ENCODE measurements at regions not wholly inside any gene's neighbourhood (a gene's known extent, or its start where the extent isn't known, plus 50 kb on each side); places are given as distances from the start of the nearest gene placed in this dataset.
"Not testable (repeated sequence)": the region's sequence is repeated elsewhere in the genome, so short reads cannot be mapped to it uniquely, and the experiment has no call there.

DNA sequence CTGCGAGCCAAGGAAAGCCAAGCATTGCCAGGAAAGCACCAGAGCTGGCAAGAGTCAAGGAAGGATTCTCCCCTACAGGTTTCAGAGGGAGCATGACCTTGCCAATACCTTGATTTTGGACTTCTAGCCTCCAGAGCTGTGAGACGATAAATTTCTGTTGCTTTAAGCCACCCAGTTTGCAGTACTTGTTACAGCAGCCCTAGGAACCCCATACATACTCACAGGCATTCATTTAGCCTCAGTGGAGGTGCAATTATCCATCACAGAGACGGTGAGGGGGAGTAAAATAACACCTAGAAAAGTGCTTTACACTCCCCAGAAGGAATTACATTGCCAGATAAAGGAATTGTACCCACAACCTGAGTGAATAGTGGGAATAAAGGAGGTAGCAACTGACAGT is 167.4 kb upstream of the NFIA start:
- H3K36me3 ChIP-seq (ENCODE audit: control insufficient read depth in 2 of 2, insufficient read depth in 1 of 2, low read length in 2 of 2): no peaks in the 10 kb centered on the region
- no peak for TF ChIP-seq SETDB1 (IDR thresholded peaks at IDR 0.05; ENCODE audit: insufficient read length, low read length)
- TF ChIP-seq ZFP69B (tag by site-specific recombination; IDR thresholded peaks at IDR 0.05): no peak
- TF ChIP-seq ZNF701 (tag by site-specific recombination; IDR thresholded peaks at IDR 0.05): no peak
- TF ChIP-seq ELK4 (IDR thresholded peaks at IDR 0.05; ENCODE audit: borderline replicate concordance, low read depth, low read length): no peak
- TF ChIP-seq ZNF174 (tag by site-specific recombination; IDR thresholded peaks at IDR 0.05): no peak
- TF ChIP-seq ZNF76 (tag by site-specific recombination; IDR thresholded peaks at IDR 0.05; ENCODE audit: borderline replicate concordance, low read depth): no peak
- TF ChIP-seq, protein P1, sequence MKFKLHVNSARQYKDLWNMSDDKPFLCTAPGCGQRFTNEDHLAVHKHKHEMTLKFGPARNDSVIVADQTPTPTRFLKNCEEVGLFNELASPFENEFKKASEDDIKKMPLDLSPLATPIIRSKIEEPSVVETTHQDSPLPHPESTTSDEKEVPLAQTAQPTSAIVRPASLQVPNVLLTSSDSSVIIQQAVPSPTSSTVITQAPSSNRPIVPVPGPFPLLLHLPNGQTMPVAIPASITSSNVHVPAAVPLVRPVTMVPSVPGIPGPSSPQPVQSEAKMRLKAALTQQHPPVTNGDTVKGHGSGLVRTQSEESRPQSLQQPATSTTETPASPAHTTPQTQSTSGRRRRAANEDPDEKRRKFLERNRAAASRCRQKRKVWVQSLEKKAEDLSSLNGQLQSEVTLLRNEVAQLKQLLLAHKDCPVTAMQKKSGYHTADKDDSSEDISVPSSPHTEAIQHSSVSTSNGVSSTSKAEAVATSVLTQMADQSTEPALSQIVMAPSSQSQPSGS (tag by site-specific recombination; IDR thresholded peaks at IDR 0.05; ENCODE audit: low read depth): no peak
- no peak for TF ChIP-seq ZNF560 (tag by site-specific recombination; IDR thresholded peaks at IDR 0.05; ENCODE audit: borderline replicate concordance)
- H3K9me3 ChIP-seq (ENCODE audit: control insufficient read depth, insufficient read depth, low read depth, low read length): no peaks in the 10 kb centered on the region
- ChIA-PET CTCF (no interaction called here), POLR2A (no interaction called here)
- no peak overlapping the region for H3K27ac ChIP-seq (ENCODE audit: extremely low read depth, low read depth, low read length)
- H3K4me3 ChIP-seq (ENCODE audit: low read depth, low read length): no peak overlapping the region
- no peaks in the 10 kb centered on the region for H3K4me1 ChIP-seq (ENCODE audit: control insufficient read depth, insufficient read depth, low read length)

GRCh38 chr1:60913708-60914107 is 168.7 kb upstream of the NFIA start:
- H3K4me1 ChIP-seq (ENCODE audit: control insufficient read depth, insufficient read depth, low read length); POLR2A ChIA-PET; H3K9me3 ChIP-seq (ENCODE audit: control insufficient read depth, insufficient read depth, low read depth, low read length); H3K36me3 ChIP-seq (ENCODE audit: control insufficient read depth in 2 of 2, insufficient read depth in 1 of 2, low read length in 2 of 2); H3K27ac ChIP-seq (ENCODE audit: extremely low read depth, low read depth, low read length); CTCF ChIA-PET; H3K4me3 ChIP-seq (ENCODE audit: low read depth, low read length): not testable (repeated sequence)

DNA sequence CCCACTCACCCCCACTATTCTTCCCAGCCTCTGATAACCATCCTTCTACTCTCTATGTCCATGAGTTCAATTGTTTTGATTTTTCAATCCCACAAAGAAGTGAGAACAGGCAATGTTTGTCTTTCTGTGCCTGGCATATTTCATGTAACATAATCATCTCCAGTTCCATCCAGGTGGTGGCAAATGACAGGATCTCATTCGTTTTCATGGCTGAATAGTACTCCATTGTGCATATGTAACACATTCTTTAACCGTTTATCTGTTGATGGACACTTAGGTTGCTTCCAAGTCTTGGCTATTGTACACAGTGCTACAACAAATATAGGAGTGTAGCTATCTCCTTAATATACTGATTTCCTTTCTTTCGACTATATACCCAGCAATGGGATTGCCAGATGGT is 169.3 kb upstream of the NFIA start:
- Histone ChIP-seq H3K9me3 (ENCODE audit: control insufficient read depth, insufficient read depth, low read depth, low read length) (no peaks in the 10 kb centered on the region), H3K4me3 (ENCODE audit: low read depth, low read length) (no peak overlapping the region), H3K27ac (ENCODE audit: extremely low read depth, low read depth, low read length) (no peak overlapping the region), H3K36me3 (ENCODE audit: control insufficient read depth in 2 of 2, insufficient read depth in 1 of 2, low read length in 2 of 2) (no peaks in the 10 kb centered on the region), H3K4me1 (ENCODE audit: control insufficient read depth, insufficient read depth, low read length) (no peaks in the 10 kb centered on the region)
- TF ChIP-seq ZNF677 (tag by site-specific recombination; IDR thresholded peaks at IDR 0.05) (no peak), ZNF146 (tag by site-specific recombination; IDR thresholded peaks at IDR 0.05) (peak; percentile 76)
- ChIA-PET POLR2A (no interaction called here), CTCF (interaction anchor here (0.6 kb wide), 1 partner anchor 52 kb away, joined by 3 read pairs; no protein-coding TSS in a partner anchor)

GRCh38 chr1:60911966-60912697 is 170.2 kb upstream of the NFIA start:
- H3K36me3 ChIP-seq (ENCODE audit: control insufficient read depth in 2 of 2, insufficient read depth in 1 of 2, low read length in 2 of 2): no peaks in the 10 kb centered on the region
- ChIA-PET POLR2A (no interaction called here), CTCF (interaction anchor here (0.5 to 0.6 kb wide), 2 partner anchors 51 to 1219 kb away, joined by 3 read pairs; no protein-coding TSS in a partner anchor)
- no peaks in the 10 kb centered on the region for H3K4me1 ChIP-seq (ENCODE audit: control insufficient read depth, insufficient read depth, low read length)
- TF ChIP-seq ZNF701 (tag by site-specific recombination; IDR thresholded peaks at IDR 0.05) (no peak), ZBTB20 (tag by site-specific recombination; IDR thresholded peaks at IDR 0.05) (peak; percentile 64)
- H3K9me3 ChIP-seq (ENCODE audit: control insufficient read depth, insufficient read depth, low read depth, low read length): no peaks in the 10 kb centered on the region
- H3K27ac ChIP-seq (ENCODE audit: extremely low read depth, low read depth, low read length): no peak overlapping the region
- no peak overlapping the region for H3K4me3 ChIP-seq (ENCODE audit: low read depth, low read length)

DNA sequence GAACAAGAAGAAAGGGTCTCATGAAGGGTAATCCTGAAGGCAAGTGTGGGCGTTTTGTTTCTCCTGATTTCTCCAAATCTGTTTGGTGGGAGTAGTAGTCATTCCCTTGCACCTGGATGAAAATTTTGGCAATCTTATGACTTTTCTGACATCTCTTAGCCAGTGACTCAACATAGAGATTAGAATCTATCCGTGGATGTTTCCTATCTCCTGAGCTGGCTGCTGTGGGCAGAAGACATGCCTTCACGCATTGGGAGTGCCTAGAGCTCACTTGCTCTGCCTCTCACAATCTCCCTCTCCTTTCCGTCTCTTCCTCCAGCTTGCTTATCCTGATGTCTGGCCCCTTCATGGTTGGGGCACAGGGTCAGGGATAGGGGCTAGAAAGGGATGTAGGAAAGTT is 174.2 kb upstream of the NFIA start:
- ChIA-PET CTCF (interaction anchor here (0.8 kb wide), 1 partner anchor 84 kb away, joined by 3 read pairs; no protein-coding TSS in a partner anchor), POLR2A (no interaction called here)
- Histone ChIP-seq H3K4me1 (ENCODE audit: control insufficient read depth, insufficient read depth, low read length) (no peaks in the 10 kb centered on the region), H3K36me3 (ENCODE audit: control insufficient read depth in 2 of 2, insufficient read depth in 1 of 2, low read length in 2 of 2) (no peaks in the 10 kb centered on the region), H3K27ac (ENCODE audit: extremely low read depth, low read depth, low read length) (no peak overlapping the region), H3K4me3 (ENCODE audit: low read depth, low read length) (no peak overlapping the region), H3K9me3 (ENCODE audit: control insufficient read depth, insufficient read depth, low read depth, low read length) (no peaks in the 10 kb centered on the region)
- TF ChIP-seq MYNN (tag by site-specific recombination; IDR thresholded peaks at IDR 0.05; ENCODE audit: borderline replicate concordance) (no peak), GLI2 (tag by site-specific recombination; IDR thresholded peaks at IDR 0.05; ENCODE audit: borderline replicate concordance, low read depth) (no peak), ZNF677 (tag by site-specific recombination; IDR thresholded peaks at IDR 0.05) (no peak), KLF9 (tag by site-specific recombination; IDR thresholded peaks at IDR 0.05; ENCODE audit: low read depth) (no peak), ZEB2 (tag by site-specific recombination; IDR thresholded peaks at IDR 0.05) (no peak)

Measured in HEK293 (cell line).